ENCODE measurements at regions not wholly inside any gene's neighbourhood (a gene's known extent, or its start where the extent isn't known, plus 50 kb on each side); places are given as distances from the start of the nearest gene placed in this dataset.
"Not testable (repeated sequence)": the region's sequence is repeated elsewhere in the genome, so short reads cannot be mapped to it uniquely, and the experiment has no call there.

DNA sequence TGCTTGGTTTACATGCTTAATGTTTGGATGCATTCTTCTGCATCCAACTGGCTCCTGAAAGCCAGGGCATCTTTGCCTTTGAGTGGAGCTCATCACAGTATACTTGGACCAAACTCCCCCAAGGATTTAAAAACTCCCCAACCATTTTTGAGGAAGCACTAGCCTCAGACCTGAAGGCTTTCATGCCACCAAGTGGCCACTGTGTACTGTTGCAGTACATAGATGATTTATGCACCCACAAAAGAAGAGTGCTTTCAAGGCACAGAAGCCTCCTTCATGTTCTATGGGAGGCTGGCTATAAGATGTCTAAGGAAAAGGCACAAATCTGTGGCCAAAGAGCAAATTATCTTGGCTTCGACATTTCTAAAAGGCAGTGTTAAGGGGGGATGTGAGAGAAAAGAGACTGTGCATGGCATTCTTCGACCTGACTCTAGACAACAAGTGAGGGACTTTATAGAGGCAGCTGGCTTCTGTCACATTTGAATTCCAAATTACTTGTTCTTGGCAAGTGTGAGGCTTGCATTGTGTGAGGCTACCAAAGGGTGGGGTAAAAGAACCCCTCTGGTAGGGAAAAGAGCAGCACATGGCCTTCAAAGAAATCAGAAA is 224.2 kb upstream of the HSFY2 start:
- DNase-seq (no peak), ATAC-seq (ENCODE audit: low read depth in 2 of 2) (no peak)
- no peaks in the 10 kb centered on the region for H3K27me3 Mint-ChIP-seq
- no peaks in the 10 kb centered on the region for H3K9me3 Mint-ChIP-seq
- H3K36me3 Mint-ChIP-seq: no peaks in the 10 kb centered on the region
- H3K4me1 Mint-ChIP-seq: no peaks in the 10 kb centered on the region
- H3K4me3 Mint-ChIP-seq: no peak overlapping the region
- no peaks in the 10 kb centered on the region for H3K9me3 ChIP-seq (ENCODE audit: control insufficient read depth in 2 of 2, low read length in 2 of 2)
- no peaks in the 10 kb centered on the region for H3K36me3 ChIP-seq (ENCODE audit: control insufficient read depth, insufficient read depth, low read length)
- no peak overlapping the region for H3K27ac ChIP-seq (ENCODE audit: insufficient read depth, low read length, poor library complexity, severe bottlenecking)
- no peak overlapping the region for H3K27ac Mint-ChIP-seq
- H3K27me3 ChIP-seq (ENCODE audit: control insufficient read depth, insufficient read depth, low read length): no peaks in the 10 kb centered on the region
- H3K4me3 ChIP-seq (ENCODE audit: low read depth, low read length): no peak overlapping the region
- H3K4me1 ChIP-seq (ENCODE audit: control insufficient read depth, insufficient read depth, low read length, poor library complexity, severe bottlenecking): no peaks in the 10 kb centered on the region

DNA sequence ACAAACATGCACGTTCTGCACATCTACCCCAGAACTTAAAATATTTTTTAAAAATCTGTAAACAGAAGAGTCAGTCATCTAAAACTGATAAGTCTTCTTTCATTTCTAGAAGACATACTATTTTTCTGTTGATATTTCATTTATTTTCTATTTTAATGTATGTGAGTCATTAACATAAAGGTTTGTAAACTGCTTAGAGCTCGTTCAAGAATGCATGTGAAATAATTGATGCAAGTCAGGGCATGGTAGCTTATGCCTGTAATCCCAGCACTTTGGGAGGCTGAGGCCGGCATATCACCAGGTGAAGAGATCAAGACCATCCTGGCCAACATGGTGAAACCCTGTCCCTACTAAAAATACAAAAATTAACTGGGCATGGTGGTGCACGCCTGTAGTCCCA is 219.9 kb upstream of the HSFY2 start:
- no peaks in the 10 kb centered on the region for H3K36me3 Mint-ChIP-seq

DNA sequence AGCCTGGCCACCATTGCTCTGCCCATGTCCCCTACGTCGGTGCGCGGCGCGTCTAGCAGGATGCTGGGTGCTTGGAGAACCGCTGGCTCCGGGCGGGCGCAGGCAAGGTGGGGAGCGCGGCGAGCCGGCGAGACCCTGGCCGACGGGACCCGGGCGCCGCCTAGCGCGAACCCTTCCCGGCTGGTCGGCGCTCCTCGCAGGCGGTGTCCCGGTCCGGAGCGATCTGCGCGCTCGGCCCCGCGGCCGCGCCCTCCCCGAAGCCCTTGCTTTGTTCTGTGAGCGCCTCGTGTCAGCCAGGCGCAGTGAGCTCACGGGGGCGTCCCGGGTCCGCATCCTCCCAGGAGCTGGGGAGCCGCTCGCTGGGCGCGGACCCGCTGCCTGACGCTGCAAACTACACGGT is 219.1 kb upstream of the HSFY2 start:
- not testable (repeated sequence) for H3K4me1 Mint-ChIP-seq; H3K9me3 Mint-ChIP-seq; H3K36me3 Mint-ChIP-seq; H3K27ac ChIP-seq (ENCODE audit: insufficient read depth, low read length, poor library complexity, severe bottlenecking); DNase-seq; ATAC-seq (ENCODE audit: low read depth in 2 of 2); H3K27ac Mint-ChIP-seq; H3K27me3 Mint-ChIP-seq; H3K4me3 Mint-ChIP-seq; H3K4me3 ChIP-seq (ENCODE audit: low read depth, low read length); H3K4me1 ChIP-seq (ENCODE audit: control insufficient read depth, insufficient read depth, low read length, poor library complexity, severe bottlenecking); H3K36me3 ChIP-seq (ENCODE audit: control insufficient read depth, insufficient read depth, low read length); H3K27me3 ChIP-seq (ENCODE audit: control insufficient read depth, insufficient read depth, low read length); H3K9me3 ChIP-seq (ENCODE audit: control insufficient read depth in 2 of 2, low read length in 2 of 2)

More for the DNA sequence above, 219.9 kb upstream of the HSFY2 start:
- Mint-ChIP-seq H3K4me1 (no peaks in the 10 kb centered on the region), H3K27me3 (no peaks in the 10 kb centered on the region), H3K9me3 (no peaks in the 10 kb centered on the region), H3K4me3 (no peak overlapping the region), H3K27ac (no peak overlapping the region)
- H3K4me3 ChIP-seq (ENCODE audit: low read depth, low read length): no peak overlapping the region
- no peak overlapping the region for H3K27ac ChIP-seq (ENCODE audit: insufficient read depth, low read length, poor library complexity, severe bottlenecking)
- no peak for ATAC-seq (ENCODE audit: low read depth in 2 of 2)
- no peaks in the 10 kb centered on the region for H3K27me3 ChIP-seq (ENCODE audit: control insufficient read depth, insufficient read depth, low read length)
- DNase-seq: no peak
- no peaks in the 10 kb centered on the region for H3K4me1 ChIP-seq (ENCODE audit: control insufficient read depth, insufficient read depth, low read length, poor library complexity, severe bottlenecking)
- H3K36me3 ChIP-seq (ENCODE audit: control insufficient read depth, insufficient read depth, low read length): no peaks in the 10 kb centered on the region
- H3K9me3 ChIP-seq (ENCODE audit: control insufficient read depth in 2 of 2, low read length in 2 of 2): no peaks in the 10 kb centered on the region

- no peaks in the 10 kb centered on the region for H3K27me3 Mint-ChIP-seq
- no peaks in the 10 kb centered on the region for H3K36me3 Mint-ChIP-seq
- H3K9me3 Mint-ChIP-seq: no peaks in the 10 kb centered on the region
These were observed 215.8 kb upstream of the HSFY2 start for GRCh38 chrY:18989356-18989755.

DNA sequence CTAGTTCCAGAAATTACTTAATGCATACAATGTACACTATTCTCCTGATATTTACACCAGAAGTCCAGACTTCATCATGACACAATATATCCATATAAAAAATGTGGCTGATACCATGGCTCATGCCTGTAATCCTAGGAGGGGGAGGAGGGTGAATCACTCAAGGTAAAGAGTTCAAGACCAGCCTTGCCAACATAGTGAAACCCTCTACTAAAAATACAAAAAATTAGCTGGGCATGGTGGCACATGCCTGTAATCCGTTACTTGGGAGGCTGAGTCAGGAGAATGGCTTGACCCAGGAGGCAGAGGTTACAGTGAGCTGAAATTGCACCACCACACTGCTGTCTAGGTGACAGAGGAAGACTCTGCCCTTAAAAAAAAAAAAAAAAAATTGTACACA is 192.5 kb upstream of the HSFY2 start:
- Histone ChIP-seq H3K27ac (ENCODE audit: insufficient read depth, low read length, poor library complexity, severe bottlenecking) (no peak overlapping the region), H3K36me3 (ENCODE audit: control insufficient read depth, insufficient read depth, low read length) (no peaks in the 10 kb centered on the region), H3K27me3 (ENCODE audit: control insufficient read depth, insufficient read depth, low read length) (no peaks in the 10 kb centered on the region), H3K4me3 (ENCODE audit: low read depth, low read length) (no peak overlapping the region), H3K4me1 (ENCODE audit: control insufficient read depth, insufficient read depth, low read length, poor library complexity, severe bottlenecking) (no peaks in the 10 kb centered on the region), H3K9me3 (ENCODE audit: control insufficient read depth in 2 of 2, low read length in 2 of 2) (no peaks in the 10 kb centered on the region)
- Mint-ChIP-seq H3K27me3 (no peaks in the 10 kb centered on the region), H3K27ac (no peak overlapping the region), H3K4me1 (no peaks in the 10 kb centered on the region), H3K9me3 (peaks cover 0 to 5% (median 0%) of the 10 kb centered on the region in 7 donors), H3K4me3 (no peak overlapping the region), H3K36me3 (no peaks in the 10 kb centered on the region)
- DNase-seq (no peak), ATAC-seq (ENCODE audit: low read depth in 2 of 2) (no peak)

More at GRCh38 chrY:18989356-18989755, 215.8 kb upstream of the HSFY2 start:
- Histone ChIP-seq H3K9me3 (ENCODE audit: control insufficient read depth in 2 of 2, low read length in 2 of 2) (no peaks in the 10 kb centered on the region), H3K4me1 (ENCODE audit: control insufficient read depth, insufficient read depth, low read length, poor library complexity, severe bottlenecking) (no peaks in the 10 kb centered on the region), H3K4me3 (ENCODE audit: low read depth, low read length) (no peak overlapping the region), H3K36me3 (ENCODE audit: control insufficient read depth, insufficient read depth, low read length) (no peaks in the 10 kb centered on the region), H3K27me3 (ENCODE audit: control insufficient read depth, insufficient read depth, low read length) (no peaks in the 10 kb centered on the region), H3K27ac (ENCODE audit: insufficient read depth, low read length, poor library complexity, severe bottlenecking) (no peak overlapping the region)
- no peak for DNase-seq
- Mint-ChIP-seq H3K27ac (no peak overlapping the region), H3K4me1 (no peaks in the 10 kb centered on the region), H3K4me3 (no peak overlapping the region)
- no peak for ATAC-seq (ENCODE audit: low read depth in 2 of 2)

- Mint-ChIP-seq H3K4me1 (no peaks in the 10 kb centered on the region), H3K27me3 (no peaks in the 10 kb centered on the region), H3K36me3 (no peaks in the 10 kb centered on the region), H3K9me3 (peaks cover 0 to 5% (median 0%) of the 10 kb centered on the region in 7 donors), H3K4me3 (no peak overlapping the region), H3K27ac (no peak overlapping the region)
- no peaks in the 10 kb centered on the region for H3K4me1 ChIP-seq (ENCODE audit: control insufficient read depth, insufficient read depth, low read length, poor library complexity, severe bottlenecking)
- H3K9me3 ChIP-seq (ENCODE audit: control insufficient read depth in 2 of 2, low read length in 2 of 2): no peaks in the 10 kb centered on the region
- ATAC-seq (ENCODE audit: low read depth in 2 of 2): no peak
- H3K27me3 ChIP-seq (ENCODE audit: control insufficient read depth, insufficient read depth, low read length): no peaks in the 10 kb centered on the region
- H3K27ac ChIP-seq (ENCODE audit: insufficient read depth, low read length, poor library complexity, severe bottlenecking): no peak overlapping the region
- no peak for DNase-seq
- no peaks in the 10 kb centered on the region for H3K36me3 ChIP-seq (ENCODE audit: control insufficient read depth, insufficient read depth, low read length)
- no peak overlapping the region for H3K4me3 ChIP-seq (ENCODE audit: low read depth, low read length)
These were observed 185.3 kb upstream of the HSFY2 start for GRCh38 chrY:18958846-18959245.

- no peaks in the 10 kb centered on the region for H3K9me3 ChIP-seq (ENCODE audit: control insufficient read depth in 2 of 2, low read length in 2 of 2)
- Mint-ChIP-seq H3K27me3 (no peaks in the 10 kb centered on the region), H3K36me3 (no peaks in the 10 kb centered on the region), H3K4me1 (no peaks in the 10 kb centered on the region), H3K9me3 (peaks cover 0 to 18% (median 0%) of the 10 kb centered on the region in 7 donors), H3K4me3 (no peak overlapping the region), H3K27ac (no peak overlapping the region)
- no peaks in the 10 kb centered on the region for H3K4me1 ChIP-seq (ENCODE audit: control insufficient read depth, insufficient read depth, low read length, poor library complexity, severe bottlenecking)
- DNase-seq (no peak), ATAC-seq (ENCODE audit: low read depth in 2 of 2) (no peak)
- H3K27me3 ChIP-seq (ENCODE audit: control insufficient read depth, insufficient read depth, low read length): no peaks in the 10 kb centered on the region
- no peak overlapping the region for H3K27ac ChIP-seq (ENCODE audit: insufficient read depth, low read length, poor library complexity, severe bottlenecking)
- no peaks in the 10 kb centered on the region for H3K36me3 ChIP-seq (ENCODE audit: control insufficient read depth, insufficient read depth, low read length)
- no peak overlapping the region for H3K4me3 ChIP-seq (ENCODE audit: low read depth, low read length)
These were observed 178.3 kb upstream of the HSFY2 start for GRCh38 chrY:18951657-18952435.

- Mint-ChIP-seq H3K4me3 (no peak overlapping the region), H3K36me3 (no peaks in the 10 kb centered on the region), H3K27me3 (no peaks in the 10 kb centered on the region), H3K9me3 (peaks cover 0 to 18% (median 0%) of the 10 kb centered on the region in 7 donors), H3K27ac (no peak overlapping the region), H3K4me1 (peaks cover 0 to 1% (median 0%) of the 10 kb centered on the region in 4 donors)
- H3K27ac ChIP-seq (ENCODE audit: insufficient read depth, low read length, poor library complexity, severe bottlenecking): no peak overlapping the region
- H3K4me3 ChIP-seq (ENCODE audit: low read depth, low read length): no peak overlapping the region
- ATAC-seq (ENCODE audit: low read depth in 2 of 2): no peak
- no peaks in the 10 kb centered on the region for H3K36me3 ChIP-seq (ENCODE audit: control insufficient read depth, insufficient read depth, low read length)
- H3K9me3 ChIP-seq (ENCODE audit: control insufficient read depth in 2 of 2, low read length in 2 of 2): no peaks in the 10 kb centered on the region
- H3K4me1 ChIP-seq (ENCODE audit: control insufficient read depth, insufficient read depth, low read length, poor library complexity, severe bottlenecking): no peaks in the 10 kb centered on the region
- no peaks in the 10 kb centered on the region for H3K27me3 ChIP-seq (ENCODE audit: control insufficient read depth, insufficient read depth, low read length)
- DNase-seq: no peak
These were observed 177.5 kb upstream of the HSFY2 start for GRCh38 chrY:18951019-18951418.
